A549 (cell line): ENCODE measurements at regions not wholly inside any gene's neighbourhood (a gene's known extent, or its start where the extent isn't known, plus 50 kb on each side); places are given as distances from the start of the nearest gene placed in this dataset.

Source experiments
- ATAC-seq, 2 experiments: fragments of 200-7000 bp in 1 of 2; fragments of >200 bp in 1 of 2; cut with Nextera tagmentation in 1 of 2; cut with Tn5 transposase in 1 of 2; 3 replicates each; pipeline versions ENCODE4 v1.8.0 to v1.9.1; 2018 to 2020; ENCODE audit warnings: mild to moderate bottlenecking in 1 of 2, moderate library complexity in 1 of 2
- CTCF ChIA-PET: fragments of 300-600 bp; sonication (Branson Sonifier 250); formaldehyde crosslinking; extraction: SDS; loops from one replicate; lab custom pipeline; 2021; ENCODE audit warnings: antibody characterized with exemption, inconsistent platforms; lab: Yijun Ruan, JAX
- POLR2A ChIA-PET: fragments of 350-600 bp; formaldehyde crosslinking; extraction: SDS; loops from one replicate; lab custom pipeline; 2021; ENCODE audit warnings: antibody characterized with exemption, inconsistent platforms; lab: Yijun Ruan, JAX
- DNase-seq, 2 experiments: peaks; one replicate each; pipeline versions ENCODE4 v3.0.0 to v3.0.0-alpha.2; 2011 to 2016; ENCODE audit warnings: low read depth in 1 of 2, low spot score in 1 of 2
- FAIRE-seq: peaks from 2 replicates; lab custom pipeline; 2011; peaks lifted over from hg19 to GRCh38; lab: Jason Lieb, UNC
- H3K27ac ChIP-seq, 2 experiments: fragments of >200 bp; sonication (Bioruptor Twin); formaldehyde crosslinking; 3 replicates each; pipeline ENCODE4 v1.5.1; 2016 to 2017
- H3K4me1 ChIP-seq: fragments of >200 bp; sonication (Bioruptor Twin); formaldehyde crosslinking; 3 replicates; pipeline ENCODE4 v1.6.1; 2016
- H3K4me2 ChIP-seq: fragments of >200 bp; sonication (Bioruptor Twin); formaldehyde crosslinking; 3 replicates; pipeline ENCODE4 v1.6.1; 2016
- H3K4me3 ChIP-seq: fragments of >200 bp; sonication (Bioruptor Twin); formaldehyde crosslinking; 3 replicates; pipeline ENCODE4 v1.5.1; 2016
- H3K9me3 ChIP-seq: fragments of >200 bp; sonication (Bioruptor Twin); formaldehyde crosslinking; 3 replicates; pipeline ENCODE4 v1.6.1; 2016
- BHLHE40 ChIP-seq: IDR thresholded peaks from 2 replicates; pipeline ENCODE4 v1.6.1; 2012; ENCODE audit warnings: low read depth, low read length, inconsistent platforms
- CEBPB ChIP-seq, 2 experiments: fragments of >200 bp in 1 of 2; sonication (Bioruptor Twin) in 1 of 2; formaldehyde crosslinking in 1 of 2; IDR thresholded peaks; 2 replicates each; pipeline ENCODE4 v1.6.1; 2012 to 2016
- CHD2 ChIP-seq: fragments of 150-350 bp; IDR thresholded peaks from 2 replicates; pipeline ENCODE4 v1.6.1; 2014; ENCODE audit warnings: low read length; ENCODE audit not compliant: partially characterized antibody
- CTCF ChIP-seq: fragments of >200 bp; sonication (Bioruptor Twin); formaldehyde crosslinking; IDR thresholded peaks from 3 replicates; pipeline ENCODE4 v1.5.1; 2016
- EHMT2 ChIP-seq: fragments of 200-600 bp; sonication (generic); IDR thresholded peaks from 2 replicates; pipeline ENCODE4 v1.6.1; 2016; ENCODE audit warnings: antibody characterized with exemption, low read depth, mild to moderate bottlenecking, moderate library complexity
- ELK1 ChIP-seq: fragments of 150-350 bp; IDR thresholded peaks from 2 replicates; pipeline ENCODE4 v1.6.1; 2014; ENCODE audit warnings: low read depth, mild to moderate bottlenecking, low read length
- EP300 ChIP-seq, 2 experiments: fragments of >200 bp; sonication (Bioruptor Twin); formaldehyde crosslinking; IDR thresholded peaks; 2 replicates in 1 of 2; 3 replicates in 1 of 2; pipeline ENCODE4 v1.6.1; 2016 to 2017
- FOSB ChIP-seq: fragments of 250-450 bp; sonication (Bioruptor Pico); IDR thresholded peaks from 2 replicates; pipeline ENCODE4 v1.5.0; 2020; ENCODE audit warnings: mild to moderate bottlenecking, moderate library complexity
- FOSL2 ChIP-seq, 2 experiments: fragments of 450-650 bp in 1 of 2; fragments of >200 bp in 1 of 2; sonication (Bioruptor Twin) in 1 of 2; formaldehyde crosslinking; IDR thresholded peaks; 2 replicates each; pipeline versions ENCODE4 v1.5.0 to v1.6.1; 2016 to 2020; ENCODE audit warnings: mild to moderate bottlenecking in 1 of 2, moderate library complexity in 1 of 2
- FOXS1 ChIP-seq: fragments of 250-450 bp; sonication (Bioruptor Pico); IDR thresholded peaks from 2 replicates; pipeline ENCODE4 v1.5.0; 2020; ENCODE audit warnings: mild to moderate bottlenecking, moderate library complexity
- GATA3 ChIP-seq: IDR thresholded peaks from 2 replicates; pipeline ENCODE4 v1.6.1; 2012; ENCODE audit warnings: borderline replicate concordance
- HDAC2 ChIP-seq: fragments of 200-600 bp; sonication (generic); IDR thresholded peaks from 2 replicates; pipeline ENCODE4 v1.6.1; 2016
- HES2 ChIP-seq: fragments of >200 bp; sonication (Bioruptor Twin); formaldehyde crosslinking; IDR thresholded peaks from 2 replicates; pipeline ENCODE4 v1.6.1; 2016
- HMGXB4 ChIP-seq: fragments of 250-450 bp; sonication (Bioruptor Pico); IDR thresholded peaks from 2 replicates; pipeline ENCODE4 v1.5.0; 2021; ENCODE audit warnings: mild to moderate bottlenecking, moderate library complexity, borderline replicate concordance
- HOXA7 ChIP-seq: fragments of 250-450 bp; sonication (Bioruptor Pico); IDR thresholded peaks from 2 replicates; pipeline ENCODE4 v1.5.0; 2020; ENCODE audit warnings: mild to moderate bottlenecking, moderate library complexity
- HOXB13 ChIP-seq: fragments of 250-450 bp; sonication (Bioruptor Pico); IDR thresholded peaks from 2 replicates; pipeline ENCODE4 v1.5.0; 2020; ENCODE audit warnings: low read depth, mild to moderate bottlenecking, moderate library complexity
- HOXB5 ChIP-seq: fragments of 250-450 bp; sonication (Bioruptor Pico); IDR thresholded peaks from 2 replicates; pipeline ENCODE4 v1.5.0; 2020; ENCODE audit warnings: mild to moderate bottlenecking, moderate library complexity
- JUN ChIP-seq, 2 experiments: fragments of >200 bp; sonication (Bioruptor Twin); formaldehyde crosslinking; IDR thresholded peaks; 2 replicates in 1 of 2; 3 replicates in 1 of 2; pipeline ENCODE4 v1.6.1; 2016 to 2017
- JUNB ChIP-seq: fragments of >200 bp; sonication (Bioruptor Twin); formaldehyde crosslinking; IDR thresholded peaks from 2 replicates; pipeline ENCODE4 v1.6.1; 2016
- KDM1A ChIP-seq: fragments of 200-600 bp; sonication (generic); IDR thresholded peaks from 2 replicates; pipeline ENCODE4 v1.6.1; 2016; ENCODE audit warnings: low read depth, mild to moderate bottlenecking
- MAFK ChIP-seq: fragments of 450-650 bp; IDR thresholded peaks from 2 replicates; pipeline ENCODE4 v1.6.1; 2014; ENCODE audit not compliant: partially characterized antibody
- MAX ChIP-seq: IDR thresholded peaks from 2 replicates; pipeline ENCODE4 v1.6.1; 2012
- NFE2L2 ChIP-seq: fragments of 150-350 bp; conservative IDR thresholded peaks from 2 replicates; pipeline ENCODE4 v1.6.1; 2014; ENCODE audit warnings: low read length
- NPAS2 ChIP-seq: fragments of 250-450 bp; sonication (Bioruptor Pico); IDR thresholded peaks from 2 replicates; pipeline ENCODE4 v1.8.0; 2022; ENCODE audit warnings: mild to moderate bottlenecking, moderate library complexity, borderline replicate concordance
- PBX3 ChIP-seq: IDR thresholded peaks from 2 replicates; pipeline ENCODE4 v1.6.1; 2012
- PHF8 ChIP-seq: fragments of 200-600 bp; sonication (generic); IDR thresholded peaks from 2 replicates; pipeline ENCODE4 v1.6.1; 2016; ENCODE audit warnings: low read depth, mild to moderate bottlenecking, antibody characterized with exemption, moderate library complexity, borderline replicate concordance
- POLR2A ChIP-seq: IDR thresholded peaks from 2 replicates; pipeline ENCODE4 v1.6.1; 2012; ENCODE audit warnings: mild to moderate bottlenecking, low read length
- RAD21 ChIP-seq, 2 experiments: fragments of >200 bp in 1 of 2; sonication (Bioruptor Twin) in 1 of 2; formaldehyde crosslinking in 1 of 2; IDR thresholded peaks in 1 of 2; conservative IDR thresholded peaks in 1 of 2; 2 replicates in 1 of 2; 3 replicates in 1 of 2; pipeline ENCODE4 v1.6.1; 2012 to 2018; ENCODE audit warnings: inconsistent platforms in 1 of 2
- RCOR1 ChIP-seq: fragments of 150-350 bp; IDR thresholded peaks from 2 replicates; pipeline ENCODE4 v1.6.1; 2014; ENCODE audit warnings: antibody characterized with exemption, low read length, low read depth
- RFX5 ChIP-seq: fragments of 450-650 bp; IDR thresholded peaks from 2 replicates; pipeline ENCODE4 v1.7.1; 2014; ENCODE audit warnings: antibody characterized with exemption, mild to moderate bottlenecking, moderate library complexity
- RNF2 ChIP-seq: fragments of 200-600 bp; sonication (generic); IDR thresholded peaks from 2 replicates; pipeline ENCODE4 v1.6.1; 2016; ENCODE audit warnings: low read depth, mild to moderate bottlenecking, antibody characterized with exemption, moderate library complexity, borderline replicate concordance
- TP53 ChIP-seq: fragments of 250-450 bp; sonication (Bioruptor Pico); IDR thresholded peaks from 2 replicates; pipeline ENCODE4 v1.5.0; 2021; ENCODE audit warnings: mild to moderate bottlenecking, moderate library complexity
- WGBS: methylation state at CpG from one replicate; pipeline ENCODE4 v1.1.6; 2017; ENCODE audit errors: missing lambda C conversion rate; 5-methylcytosine and 5-hydroxymethylcytosine counted together

GRCh38 chr2:144942516-144943256, 422.8 kb upstream of the ZEB2 start:
- Histone ChIP-seq H3K4me3 (0 out of 3 replicates have a peak overlapping the region, but pooled peaks have one; percentile 8), H3K4me1 (peaks cover 67% of the 10 kb centered on the region), H3K27ac (peak overlapping the region; percentile 87 to 93), H3K4me2 (peak overlapping the region; percentile 73), H3K9me3 (peaks cover 7% of the 10 kb centered on the region; the same call in 2 of the 3 replicates)
- DNase-seq (peak; percentile 26 to 92), ATAC-seq (peak; percentile 94 to 96), FAIRE-seq (peak; percentile 13)
- ChIA-PET CTCF (no interaction called here), POLR2A (interaction anchor here (0.5 to 1.4 kb wide), 4 partner anchors 10 to 424 kb away, joined by 3 to 6 read pairs (median 4); no protein-coding TSS in a partner anchor)
- TF ChIP-seq PBX3: no peak; the same call in 1 of the 2 replicates
- no peak for TF ChIP-seq HDAC2
- TF ChIP-seq MAFK: peak; percentile 92
- TF ChIP-seq PHF8: no peak
- TF ChIP-seq BHLHE40: 0 out of 2 replicates have a peak, but pooled peaks have one; percentile 25
- peak; percentile 63; the same call in 1 of the 2 replicates for TF ChIP-seq HOXB5 (CRISPR knock-in tag)
- no peak for TF ChIP-seq HES2
- TF ChIP-seq TP53 (CRISPR knock-in tag): no peak
- peak; percentile 59 to 76; a peak in 4 of 5 replicates for TF ChIP-seq JUN (IDR thresholded peaks at IDR 0.05)
- TF ChIP-seq EP300 (IDR thresholded peaks at IDR 0.05): peak; percentile 31 to 81; a peak in 2 of 5 replicates
- TF ChIP-seq HOXB13 (CRISPR knock-in tag): 0 out of 2 replicates have a peak, but pooled peaks have one; percentile 48
- TF ChIP-seq HOXA7 (CRISPR knock-in tag): no peak
- no peak for TF ChIP-seq RCOR1
- TF ChIP-seq JUNB: peak; percentile 84
- TF ChIP-seq GATA3: peak; percentile 84; the same call in 1 of the 2 replicates
- peak; percentile 65 for TF ChIP-seq MAX
- TF ChIP-seq EHMT2: no peak
- TF ChIP-seq CHD2: no peak
- TF ChIP-seq NFE2L2: peak; percentile 84
- TF ChIP-seq FOSL2 (IDR thresholded peaks at IDR 0.05): peak; percentile 31
- peak; percentile 83 for TF ChIP-seq FOSL2 (CRISPR knock-in tag; IDR thresholded peaks at IDR 0.05)
- peak in 1 of 2 experiments; percentile 38; a peak in 1 of 4 replicates for TF ChIP-seq CEBPB (IDR thresholded peaks at IDR 0.05)
- TF ChIP-seq POLR2A: no peak
- TF ChIP-seq FOSB (CRISPR knock-in tag): no peak
- TF ChIP-seq CTCF: no peak
- TF ChIP-seq KDM1A: no peak
- no peak for TF ChIP-seq FOXS1 (CRISPR knock-in tag)
- TF ChIP-seq HMGXB4: no peak
- no peak for TF ChIP-seq NPAS2 (CRISPR knock-in tag)
- TF ChIP-seq RFX5: no peak
- TF ChIP-seq RAD21 (conservative IDR thresholded peaks at IDR 0.05 in 1 of 2, IDR thresholded peaks at IDR 0.05 in 1 of 2): peak; percentile 7 to 19; a peak in 1 of 5 replicates
- no peak for TF ChIP-seq RNF2
- TF ChIP-seq ELK1: no peak
- 3% methylated on average over 8 of the region's 8 CpGs for WGBS
